Jurkat, Clone E6-1 (cell line): ENCODE measurements at regions not wholly inside any gene's neighbourhood (a gene's known extent, or its start where the extent isn't known, plus 50 kb on each side); places are given as distances from the start of the nearest gene placed in this dataset.
"Not testable (repeated sequence)": the region's sequence is repeated elsewhere in the genome, so short reads cannot be mapped to it uniquely, and the experiment has no call there.

ENCODE experiments used
- DNase-seq: peaks from one replicate; pipeline ENCODE4 v3.0.0-alpha.2; 2011; ENCODE audit warnings: low read depth, low spot score
- H3K4me3 ChIP-seq: 2 replicates; pipeline ENCODE4 v1.5.1; 2011; ENCODE audit warnings: mild to moderate bottlenecking, low read length, control low read depth, moderate library complexity

GRCh38 chr3:11716573-11717290 lies 73.0 kb upstream of the VGLL4 start:
- no peak overlapping the region for H3K4me3 ChIP-seq
- DNase-seq: no peak

DNA sequence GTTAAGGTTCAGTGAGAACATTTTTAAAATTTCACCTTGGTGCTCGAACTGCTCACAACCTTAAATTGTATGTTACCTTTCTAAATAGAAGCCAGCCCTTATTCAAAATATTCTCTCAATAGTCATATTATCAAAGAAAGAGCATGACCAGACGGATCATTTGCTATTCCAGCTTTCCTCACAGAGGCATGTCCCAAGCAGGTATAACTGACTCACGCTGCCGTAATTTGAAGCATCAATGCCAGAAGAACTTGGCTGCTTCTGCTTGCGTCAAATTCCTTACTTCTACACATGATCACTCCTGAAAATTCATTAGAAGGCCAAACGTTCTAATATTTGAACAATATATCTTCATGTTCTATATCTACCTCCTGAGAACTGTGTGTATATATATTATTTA lies 69.5 kb upstream of the VGLL4 start:
- no peak overlapping the region for H3K4me3 ChIP-seq
- DNase-seq: no peak

DNA sequence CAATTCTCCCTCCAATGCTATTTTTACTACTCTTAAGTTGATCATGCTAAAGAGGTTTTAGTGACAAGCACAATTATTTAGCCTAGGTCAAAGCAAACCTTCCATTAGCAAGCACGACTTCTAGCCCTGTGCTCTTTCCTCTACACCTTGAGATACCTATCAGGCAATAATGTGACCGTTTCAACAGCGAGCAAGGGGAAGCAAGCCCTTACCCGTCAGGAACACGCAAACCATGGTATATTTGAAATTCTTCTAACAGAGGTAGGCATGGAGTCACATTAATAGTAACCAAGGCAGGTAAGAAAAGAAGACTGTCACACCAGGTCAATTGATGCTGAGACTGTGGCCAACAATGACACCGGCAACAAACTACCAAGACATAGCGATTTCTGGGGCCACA lies 68.9 kb upstream of the VGLL4 start:
- no peak for DNase-seq
- no peak overlapping the region for H3K4me3 ChIP-seq

DNA sequence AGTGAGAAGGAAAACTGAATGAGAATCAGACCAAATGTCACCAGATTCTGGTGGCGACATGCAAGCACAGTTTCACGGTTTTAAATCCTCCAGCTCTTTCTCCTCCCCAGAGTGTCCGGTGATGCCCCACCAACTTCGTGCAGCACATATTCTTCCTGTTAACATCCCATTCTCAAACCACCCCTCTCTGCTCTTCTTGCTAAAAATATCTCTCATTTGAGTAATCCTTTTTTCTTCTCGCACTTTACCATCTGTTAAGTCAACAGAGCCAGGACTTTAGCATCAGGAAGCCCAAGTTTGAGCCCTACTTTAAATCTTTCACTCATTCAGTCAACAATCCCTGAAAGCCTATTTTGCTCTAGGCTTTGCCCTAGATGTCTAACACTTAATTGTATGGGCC lies 68.2 kb upstream of the VGLL4 start:
- no peak overlapping the region for H3K4me3 ChIP-seq
- DNase-seq: no peak

GRCh38 chr3:11709782-11710181 lies 66.1 kb upstream of the VGLL4 start:
- H3K4me3 ChIP-seq: no peak overlapping the region
- no peak for DNase-seq

GRCh38 chr3:11707084-11707483 lies 63.4 kb upstream of the VGLL4 start:
- DNase-seq: not testable (repeated sequence)

DNA sequence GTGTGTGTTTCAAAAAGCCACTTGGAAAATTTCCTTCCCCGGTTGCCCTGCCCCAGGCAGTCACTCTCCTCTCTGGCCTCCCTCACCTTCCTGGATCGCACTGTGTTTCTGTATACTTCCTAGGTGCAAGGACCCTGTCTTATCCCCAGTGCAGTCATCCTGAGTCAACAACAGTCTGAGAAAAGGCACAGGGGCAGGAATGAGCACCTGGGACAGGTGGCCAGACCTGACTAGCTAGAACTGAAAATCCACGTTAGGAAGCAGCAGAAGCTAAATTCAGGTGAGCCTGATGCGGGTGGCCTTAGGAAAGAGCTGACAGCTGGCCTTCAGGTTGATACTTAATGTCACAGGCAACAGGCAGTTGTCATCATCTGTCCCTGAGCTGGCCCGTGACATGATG lies 62.9 kb upstream of the VGLL4 start:
- no peak for DNase-seq
- no peak overlapping the region for H3K4me3 ChIP-seq

More at GRCh38 chr3:11707084-11707483, 63.4 kb upstream of the VGLL4 start:
- H3K4me3 ChIP-seq: not testable (repeated sequence)

- H3K4me3 ChIP-seq: no peak overlapping the region
- no peak for DNase-seq
Observed at GRCh38 chr3:11705049-11705448, 61.3 kb upstream of the VGLL4 start.

GRCh38 chr3:11703146-11703545 lies 59.4 kb upstream of the VGLL4 start:
- H3K4me3 ChIP-seq: no peak overlapping the region
- DNase-seq: no peak

DNA sequence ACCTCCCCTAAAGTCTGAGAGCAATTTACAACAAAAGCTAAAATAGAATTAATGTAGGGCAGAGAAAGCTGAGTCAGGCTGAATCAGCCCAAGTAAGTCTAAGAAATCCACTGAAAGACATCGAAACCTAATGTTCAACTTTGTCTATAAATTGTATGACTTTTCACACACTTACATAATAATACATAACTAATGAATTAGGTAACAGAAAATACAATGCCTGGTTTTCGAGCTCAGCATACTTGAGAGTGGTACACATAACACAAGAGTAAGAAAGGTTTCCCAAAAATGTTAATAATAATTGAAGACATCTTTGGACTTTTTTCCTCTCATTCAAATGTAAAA lies 55.3 kb upstream of the VGLL4 start:
- no peak for DNase-seq

DNA sequence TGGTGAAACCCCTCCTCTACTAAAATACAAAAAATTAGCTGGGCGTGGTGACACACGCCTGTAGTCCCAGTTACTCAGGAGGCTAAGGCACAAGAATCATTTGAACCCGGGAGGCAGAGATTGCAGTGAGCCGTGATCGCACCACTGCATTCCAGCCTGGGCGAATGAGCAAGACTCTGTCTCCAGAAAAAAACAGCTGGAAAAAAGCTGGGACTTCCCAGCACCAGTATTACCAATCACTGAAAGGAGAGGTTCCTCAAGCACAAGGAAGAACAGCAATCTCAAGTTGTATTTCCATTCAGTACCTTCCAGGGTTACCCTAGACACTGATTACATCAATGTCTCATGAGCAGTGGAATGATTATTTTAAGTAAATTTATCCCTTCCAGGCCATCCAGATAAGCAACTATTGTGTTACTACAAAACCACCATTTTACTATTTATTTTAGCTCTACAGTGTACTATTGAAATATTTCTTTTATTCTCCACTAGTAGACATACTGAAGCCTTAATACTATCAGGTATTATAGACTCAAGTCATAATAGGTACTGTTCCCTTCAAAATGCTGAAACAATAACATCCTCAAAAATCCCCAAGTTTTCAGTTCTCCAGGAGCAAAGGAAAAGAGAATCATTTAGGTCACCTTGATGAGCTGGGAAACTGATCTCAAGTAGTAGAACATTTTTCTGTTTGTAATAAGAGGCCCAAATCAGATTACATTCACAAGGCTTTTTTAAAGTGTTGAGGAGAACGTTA lies 54.8 kb upstream of the VGLL4 start:
- DNase-seq: no peak
- H3K4me3 ChIP-seq: no peak overlapping the region

More for the DNA sequence above, 55.3 kb upstream of the VGLL4 start:
- no peak overlapping the region for H3K4me3 ChIP-seq

- no peak overlapping the region for H3K4me3 ChIP-seq
- no peak for DNase-seq
Observed at GRCh38 chr3:11697701-11698100, 54.0 kb upstream of the VGLL4 start.

- DNase-seq: no peak
Observed at GRCh38 chr3:11696054-11696453, 52.3 kb upstream of the VGLL4 start.

More at GRCh38 chr3:11696054-11696453, 52.3 kb upstream of the VGLL4 start:
- H3K4me3 ChIP-seq: no peak overlapping the region
